HG02571 (cell line): ENCODE measurements at regions not wholly inside any gene's neighbourhood (a gene's known extent, or its start where the extent isn't known, plus 50 kb on each side); places are given as distances from the start of the nearest gene placed in this dataset.
"Not testable (repeated sequence)": the region's sequence is repeated elsewhere in the genome, so short reads cannot be mapped to it uniquely, and the experiment has no call there.

Experiments used
- ATAC-seq: cut with Tn5 transposase; IDR thresholded peaks from one replicate; pipeline ENCODE4 v1.9.1; 2021; ENCODE audit warnings: mild to moderate bottlenecking, moderate library complexity; ENCODE audit not compliant: unreplicated experiment

- ATAC-seq, result not testable (repeated sequence)
These were observed 382.6 kb upstream of the TGIF2LX start for GRCh38 chrX:89539150-89539549.

DNA sequence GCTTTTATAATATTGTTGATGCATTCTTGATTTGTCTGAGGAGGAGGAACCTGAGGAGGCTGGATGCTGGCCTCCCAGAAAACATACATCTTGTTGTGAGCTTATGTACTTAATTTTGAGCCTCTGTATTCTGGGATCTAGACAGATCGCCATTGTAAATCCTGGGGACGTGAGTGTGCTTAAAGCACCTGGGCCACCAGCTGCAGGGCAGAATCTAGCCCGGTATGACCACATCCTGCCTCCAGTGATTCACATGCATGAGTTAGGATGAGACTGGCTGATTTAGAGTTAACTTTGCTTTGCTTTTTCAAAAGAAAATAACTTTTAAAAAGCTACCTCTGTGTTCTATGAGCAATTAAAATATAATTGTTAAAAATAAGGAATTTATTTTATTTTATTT is 364.6 kb upstream of the TGIF2LX start:
- not testable (repeated sequence) for ATAC-seq

- ATAC-seq, result not testable (repeated sequence)
These were observed 359.6 kb upstream of the TGIF2LX start for GRCh38 chrX:89562079-89562478.

DNA sequence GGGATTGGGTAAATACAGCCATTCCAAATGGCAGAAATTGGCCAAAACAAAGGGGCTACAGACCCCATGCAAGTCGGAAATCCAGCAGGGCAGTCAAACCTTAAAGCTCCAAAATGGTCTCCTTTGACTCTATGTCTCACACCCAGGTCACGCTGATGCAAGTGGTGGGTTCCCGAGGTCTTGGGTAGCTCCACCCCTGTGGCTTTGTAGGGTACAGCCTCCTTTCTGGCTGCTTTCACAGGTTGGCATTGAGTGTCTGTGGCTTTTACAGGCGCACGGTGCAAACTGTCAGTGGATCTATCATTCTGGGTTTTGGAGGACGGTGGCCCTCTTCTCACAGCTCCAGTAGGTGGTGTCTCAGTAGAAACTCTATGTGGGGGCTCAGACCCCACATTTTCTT is 358.6 kb upstream of the TGIF2LX start:
- not testable (repeated sequence) for ATAC-seq

GRCh38 chrX:89567787-89568186 is 353.9 kb upstream of the TGIF2LX start:
- ATAC-seq, result not testable (repeated sequence)

- not testable (repeated sequence) for ATAC-seq
These were observed 339.8 kb upstream of the TGIF2LX start for GRCh38 chrX:89581868-89582267.

DNA sequence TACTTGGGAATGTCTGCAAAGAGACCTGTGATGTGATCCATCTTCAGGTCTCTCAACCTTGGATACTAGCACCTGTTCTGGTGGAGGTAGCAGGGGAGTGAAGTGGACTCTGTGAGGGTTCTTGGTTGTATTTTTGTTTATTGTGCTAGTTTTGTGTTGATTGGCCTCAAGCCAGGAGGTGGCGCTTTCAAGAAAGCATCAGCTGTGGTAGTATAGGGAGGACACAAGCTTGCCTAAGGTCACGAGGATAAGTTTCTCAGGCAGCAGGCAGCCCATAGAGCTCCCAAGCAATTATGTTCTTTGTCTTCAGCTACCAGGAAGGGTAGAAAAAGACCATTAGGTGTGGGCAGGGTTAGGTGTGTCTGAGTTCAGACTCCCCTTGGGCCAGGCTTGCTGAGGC is 289.9 kb upstream of the TGIF2LX start:
- not testable (repeated sequence) for ATAC-seq

DNA sequence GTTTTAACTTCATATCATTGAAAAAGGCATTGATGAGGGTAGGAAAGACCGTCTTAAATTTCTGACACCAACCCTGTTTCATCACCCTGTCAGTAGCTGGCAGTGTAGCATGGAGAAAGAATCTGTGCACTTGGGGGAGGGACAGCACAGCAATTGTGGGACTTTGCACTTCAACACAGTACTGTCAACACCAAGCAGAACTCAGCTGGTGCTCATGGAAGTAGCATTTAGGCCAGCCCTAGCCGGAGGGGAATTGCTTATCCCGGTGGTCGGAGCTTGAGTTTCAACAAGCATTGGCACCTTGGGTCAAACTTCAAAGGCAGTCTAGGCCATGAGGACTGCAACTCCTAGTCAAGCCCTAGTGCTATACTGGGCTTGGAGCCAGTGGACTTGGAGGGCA is 285.8 kb upstream of the TGIF2LX start:
- not testable (repeated sequence) for ATAC-seq

- ATAC-seq, result not testable (repeated sequence)
These were observed 263.0 kb upstream of the TGIF2LX start for GRCh38 chrX:89658662-89659061.

- ATAC-seq, result not testable (repeated sequence)
These were observed 215.2 kb upstream of the TGIF2LX start for GRCh38 chrX:89706481-89706880.

DNA sequence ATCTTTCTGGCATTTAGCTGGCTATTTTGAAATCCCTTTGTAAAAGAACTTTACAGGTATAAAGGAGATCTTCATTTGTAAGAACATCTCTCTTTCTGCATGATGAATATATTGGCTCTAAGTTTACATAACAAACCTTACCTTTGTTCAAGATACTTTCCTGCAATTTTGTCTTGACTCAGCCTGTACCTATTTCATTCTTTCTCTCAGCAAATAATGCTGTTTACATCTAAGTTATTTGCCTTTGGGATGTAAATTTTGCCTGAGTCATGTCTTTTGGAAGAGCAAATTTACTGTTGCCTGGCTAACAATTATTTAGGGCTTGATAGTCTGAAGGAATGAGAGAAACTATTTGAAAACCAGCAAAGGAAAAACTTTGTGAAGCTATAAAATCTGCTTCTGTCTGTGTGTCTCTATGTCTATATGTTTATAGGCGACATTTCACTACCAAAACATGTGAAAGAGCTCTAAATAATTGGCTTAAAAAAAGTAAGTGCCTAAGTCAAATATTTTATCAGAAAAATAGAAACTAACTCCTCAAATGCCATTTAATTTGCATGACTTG is 214.3 kb upstream of the TGIF2LX start:
- ATAC-seq, result not testable (repeated sequence)

DNA sequence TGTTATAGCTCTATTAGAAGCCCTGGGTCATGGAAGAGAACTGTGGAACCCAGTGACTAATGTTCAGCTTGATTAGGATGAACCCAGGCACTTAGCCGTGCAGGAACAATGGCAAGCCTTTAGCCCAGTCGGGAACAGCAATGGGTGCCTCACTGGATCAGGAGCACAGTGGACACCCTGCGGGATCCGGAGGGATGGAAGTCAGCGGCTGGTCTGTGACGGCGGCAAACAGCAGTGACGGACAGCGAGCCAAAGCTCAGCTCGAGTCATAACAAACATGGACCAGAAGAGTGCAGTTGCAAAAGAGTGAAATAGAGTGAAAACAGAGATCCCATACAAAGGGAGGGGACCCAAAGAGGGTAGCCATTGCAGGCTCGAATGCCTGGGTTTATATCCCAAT is 187.3 kb upstream of the TGIF2LX start:
- not testable (repeated sequence) for ATAC-seq

- not testable (repeated sequence) for ATAC-seq
These were observed 165.2 kb upstream of the TGIF2LX start for GRCh38 chrX:89756466-89756865.

GRCh38 chrX:89757767-89758166 is 163.9 kb upstream of the TGIF2LX start:
- not testable (repeated sequence) for ATAC-seq

DNA sequence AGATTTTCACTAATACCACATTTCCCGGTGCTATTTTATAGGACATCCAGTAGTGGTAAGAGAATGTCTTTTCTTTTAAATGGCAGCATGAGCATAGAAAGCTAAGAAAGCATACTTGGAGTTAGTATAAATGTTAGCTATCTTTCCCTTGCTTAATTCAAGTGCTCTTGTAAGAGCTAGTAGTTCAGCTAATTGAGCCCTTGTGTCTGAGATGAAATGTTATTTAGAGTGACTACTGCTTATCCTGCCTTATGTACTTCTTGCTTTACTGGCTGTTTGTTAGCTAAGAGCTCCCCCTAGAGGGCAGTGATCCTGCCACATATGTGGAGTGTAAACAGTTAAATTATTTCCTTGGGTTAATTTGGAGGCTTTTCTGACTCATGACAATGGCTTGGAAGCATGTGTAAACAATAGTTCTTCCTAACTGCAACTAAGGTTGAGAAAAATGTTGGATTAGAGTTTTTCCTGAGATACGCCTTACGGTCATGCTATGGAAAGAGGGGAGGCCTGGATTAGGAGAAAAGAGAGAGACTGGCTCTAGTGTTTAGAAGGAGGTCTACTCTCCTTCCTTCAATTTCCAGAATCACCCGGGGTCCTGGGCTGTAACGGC is 162.5 kb upstream of the TGIF2LX start:
- not testable (repeated sequence) for ATAC-seq

GRCh38 chrX:89771639-89772038 is 150.1 kb upstream of the TGIF2LX start:
- ATAC-seq, result not testable (repeated sequence)

DNA sequence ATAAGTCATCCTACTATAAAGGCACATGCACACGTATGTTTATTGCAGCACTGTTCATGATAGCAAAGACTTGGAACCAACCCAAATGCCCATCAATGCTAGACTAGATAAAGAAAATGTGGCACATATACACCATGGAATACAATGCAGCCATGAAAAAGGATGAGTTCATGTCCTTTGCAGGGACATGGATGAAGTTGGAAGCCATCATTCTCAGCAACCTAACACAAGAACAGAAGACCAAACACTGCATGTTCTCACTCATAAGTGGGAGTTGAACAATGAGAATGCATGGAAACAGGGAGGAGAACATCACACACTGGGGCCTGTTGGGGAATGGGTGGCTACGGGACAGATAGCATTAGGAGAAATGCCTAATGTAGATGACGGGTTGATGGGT is 110.3 kb upstream of the TGIF2LX start:
- ATAC-seq, result not testable (repeated sequence)

DNA sequence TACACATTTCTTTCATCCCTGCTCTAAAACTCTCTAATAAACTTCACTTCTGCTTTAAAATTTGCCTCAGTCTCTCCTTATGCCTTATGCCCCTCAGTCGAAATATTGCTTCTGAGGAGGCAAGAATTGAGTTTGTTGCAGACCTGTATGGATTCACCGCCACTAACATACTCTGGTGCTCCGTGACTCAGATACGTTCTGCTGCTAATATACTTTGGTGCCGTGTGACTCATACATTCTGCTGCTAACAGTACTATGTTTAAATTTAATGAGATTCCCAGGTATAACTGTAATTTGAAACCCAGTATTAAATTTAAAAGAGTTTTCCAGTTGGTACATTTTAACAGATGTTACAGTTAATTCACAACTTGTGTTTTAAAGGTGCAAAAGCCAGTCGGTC is 82.0 kb upstream of the TGIF2LX start:
- not testable (repeated sequence) for ATAC-seq

- peak; percentile 82 for ATAC-seq
These were observed 50.0 kb upstream of the TGIF2LX start for GRCh38 chrX:89871662-89872061.
